ENCODE measurements at regions not wholly inside any gene's neighbourhood (a gene's known extent, or its start where the extent isn't known, plus 50 kb on each side); places are given as distances from the start of the nearest gene placed in this dataset.

DNA sequence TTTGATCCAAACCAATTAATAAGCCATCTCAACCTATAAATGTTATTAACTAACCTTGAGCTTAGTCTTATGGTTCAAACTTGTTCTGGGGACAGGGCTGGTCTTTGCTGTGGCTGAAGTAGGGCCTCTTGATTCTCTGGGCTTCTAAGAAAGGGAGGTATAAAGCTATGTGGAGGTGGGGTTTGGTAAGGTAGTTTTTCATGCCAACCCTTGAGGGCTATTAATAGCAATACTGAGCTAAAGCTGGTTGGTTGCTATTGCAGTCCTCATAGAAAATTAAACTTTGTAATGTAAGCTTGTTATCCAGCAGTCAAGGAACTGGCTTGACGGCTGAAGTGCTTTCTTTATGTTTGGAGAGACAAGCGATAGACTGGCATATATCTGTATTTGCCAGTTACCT is 112.1 kb downstream of the RND3 start:
- TF ChIP-seq POLR2A (IDR thresholded peaks at IDR 0.05) (no peak), CTCF (IDR thresholded peaks at IDR 0.05) (no peak), EP300 (IDR thresholded peaks at IDR 0.05) (no peak)
